SU-DHL-6 (cell line): ENCODE measurements at regions not wholly inside any gene's neighbourhood (a gene's known extent, or its start where the extent isn't known, plus 50 kb on each side); places are given as distances from the start of the nearest gene placed in this dataset.

Source experiments
- H2AFZ ChIP-seq: fragments of 200-600 bp; sonication (generic); 2 replicates; pipeline ENCODE4 v1.6.1; 2014; ENCODE audit warnings: low read depth, mild to moderate bottlenecking, moderate library complexity, mixed read lengths, antibody characterized with exemption, low read length; ENCODE audit not compliant: severe bottlenecking
- H3F3A ChIP-seq: fragments of 200-600 bp; shearing (Covaris generic); 2 replicates; pipeline ENCODE4 v1.6.0; 2016; ENCODE audit warnings: antibody characterized with exemption, mild to moderate bottlenecking; ENCODE audit not compliant: insufficient read depth
- H3K27ac ChIP-seq: fragments of 200-600 bp; sonication (generic); 2 replicates; pipeline ENCODE4 v1.5.1; 2016; ENCODE audit warnings: low read depth, mild to moderate bottlenecking, low read length, moderate library complexity, mixed read lengths
- H3K27me3 ChIP-seq: fragments of 200-600 bp; sonication (generic), shearing (Covaris generic); 2 replicates; pipeline ENCODE4 v1.6.0; 2014; ENCODE audit warnings: mild to moderate bottlenecking, low read length
- H3K36me3 ChIP-seq: fragments of 200-600 bp; sonication (generic); 2 replicates; pipeline ENCODE4 v1.6.1; 2014; ENCODE audit warnings: mild to moderate bottlenecking, low read length, mixed read lengths
- H3K4me2 ChIP-seq: fragments of 300-600, 200-600 bp; shearing (Covaris generic), sonication (generic); 2 replicates; pipeline ENCODE4 v1.6.0; 2014; ENCODE audit warnings: low read length, low read depth, mild to moderate bottlenecking; ENCODE audit not compliant: poor library complexity, severe bottlenecking
- H3K4me3 ChIP-seq: fragments of 200-600 bp; sonication (generic); 2 replicates; pipeline ENCODE4 v1.5.1; 2014; ENCODE audit warnings: antibody characterized with exemption, low read length, mild to moderate bottlenecking, mixed read lengths; ENCODE audit not compliant: insufficient read depth, poor library complexity, severe bottlenecking
- H3K79me2 ChIP-seq: fragments of 200-600 bp; sonication (generic); 2 replicates; pipeline ENCODE4 v1.6.1; 2014; ENCODE audit warnings: mild to moderate bottlenecking, low read length, moderate library complexity; ENCODE audit not compliant: insufficient read depth
- H3K9ac ChIP-seq: fragments of 200-600 bp; sonication (generic); 2 replicates; pipeline ENCODE4 v1.7.0; 2014; ENCODE audit warnings: mild to moderate bottlenecking, low read length
- H3K9me2 ChIP-seq: fragments of 200-600 bp; sonication (generic); replicated peaks from 2 replicates; pipeline ENCODE4 v1.6.1; 2014; ENCODE audit warnings: low read length; ENCODE audit not compliant: insufficient read depth
- H3K9me3 ChIP-seq: fragments of 200-600 bp; sonication (generic); 2 replicates; pipeline ENCODE4 v1.6.1; 2014; ENCODE audit warnings: low read length, mixed read lengths; ENCODE audit not compliant: insufficient read depth
- H4K20me1 ChIP-seq: fragments of 200-600 bp; sonication (generic); 2 replicates; pipeline ENCODE4 v1.6.1; 2014; ENCODE audit warnings: low read depth, mild to moderate bottlenecking, antibody characterized with exemption, low read length, moderate library complexity, mixed read lengths
- EZH2phosphoT487 ChIP-seq: fragments of 200-600 bp; sonication (generic), shearing (Covaris generic); conservative IDR thresholded peaks from 2 replicates; pipeline ENCODE4 v1.6.1; 2018; ENCODE audit warnings: mild to moderate bottlenecking, antibody characterized with exemption, low read length, moderate library complexity, mixed read lengths
- TF ChIP-seq, protein P1 (sequence below): fragments of 200-600 bp; sonication (generic); IDR thresholded peaks from one replicate; pipeline ENCODE4 v1.5.1; 2017; ENCODE audit warnings: antibody characterized with exemption, mild to moderate bottlenecking, low read length, moderate library complexity; ENCODE audit not compliant: insufficient read depth, poor library complexity, severe bottlenecking

DNA sequence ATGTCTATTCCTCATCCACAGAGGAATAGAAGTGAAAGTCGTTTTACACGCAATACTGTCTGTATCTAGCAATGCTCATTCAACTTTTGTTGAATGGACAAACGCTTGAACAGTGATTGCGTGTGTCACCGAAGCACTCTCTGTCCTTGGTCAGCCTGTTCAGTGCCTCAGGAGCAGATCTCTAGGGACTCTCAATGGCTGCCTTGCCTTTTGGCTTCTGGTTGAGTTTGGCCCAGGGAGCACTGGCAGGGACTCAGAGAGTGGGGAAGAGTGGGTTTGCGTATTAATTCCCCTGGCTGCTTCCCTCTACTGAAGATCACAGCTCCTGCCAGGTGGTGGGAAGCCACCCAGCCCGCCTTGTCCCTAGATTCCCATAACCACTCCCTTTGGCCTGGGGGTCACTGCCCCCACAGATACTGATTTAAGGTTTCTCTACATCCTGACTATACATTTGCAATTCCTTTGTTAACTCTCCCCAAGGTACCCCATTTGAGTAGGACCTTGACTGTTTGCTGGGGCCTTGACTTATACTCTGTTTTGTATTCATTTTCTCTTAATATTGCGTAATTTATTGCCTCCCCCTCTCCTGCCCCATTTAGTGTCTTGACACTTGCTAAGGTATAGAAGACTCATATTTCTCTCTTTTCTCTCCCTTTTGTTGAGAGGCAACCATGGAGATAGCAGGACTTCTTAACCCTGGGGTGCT is 61.7 kb upstream of the USP24 start:
- Histone ChIP-seq H3K9me2 (no peaks in the 10 kb centered on the region), H3K9me3 (no peaks in the 10 kb centered on the region), H3K9ac (no peak overlapping the region), H3K27me3 (no peaks in the 10 kb centered on the region), H3K27ac (no peak overlapping the region), H3K4me2 (no peak overlapping the region), H4K20me1 (no peaks in the 10 kb centered on the region), H3K4me3 (no peak overlapping the region), H3K79me2 (no peaks in the 10 kb centered on the region), H3F3A (no peaks in the 10 kb centered on the region), H2AFZ (peak overlapping the region; percentile 68), H3K36me3 (no peaks in the 10 kb centered on the region)
- TF ChIP-seq, protein P1, sequence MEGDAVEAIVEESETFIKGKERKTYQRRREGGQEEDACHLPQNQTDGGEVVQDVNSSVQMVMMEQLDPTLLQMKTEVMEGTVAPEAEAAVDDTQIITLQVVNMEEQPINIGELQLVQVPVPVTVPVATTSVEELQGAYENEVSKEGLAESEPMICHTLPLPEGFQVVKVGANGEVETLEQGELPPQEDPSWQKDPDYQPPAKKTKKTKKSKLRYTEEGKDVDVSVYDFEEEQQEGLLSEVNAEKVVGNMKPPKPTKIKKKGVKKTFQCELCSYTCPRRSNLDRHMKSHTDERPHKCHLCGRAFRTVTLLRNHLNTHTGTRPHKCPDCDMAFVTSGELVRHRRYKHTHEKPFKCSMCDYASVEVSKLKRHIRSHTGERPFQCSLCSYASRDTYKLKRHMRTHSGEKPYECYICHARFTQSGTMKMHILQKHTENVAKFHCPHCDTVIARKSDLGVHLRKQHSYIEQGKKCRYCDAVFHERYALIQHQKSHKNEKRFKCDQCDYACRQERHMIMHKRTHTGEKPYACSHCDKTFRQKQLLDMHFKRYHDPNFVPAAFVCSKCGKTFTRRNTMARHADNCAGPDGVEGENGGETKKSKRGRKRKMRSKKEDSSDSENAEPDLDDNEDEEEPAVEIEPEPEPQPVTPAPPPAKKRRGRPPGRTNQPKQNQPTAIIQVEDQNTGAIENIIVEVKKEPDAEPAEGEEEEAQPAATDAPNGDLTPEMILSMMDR, result no peak
- TF ChIP-seq EZH2phosphoT487, result no peak

- Histone ChIP-seq H3F3A (no peaks in the 10 kb centered on the region), H3K9ac (no peak overlapping the region), H2AFZ (no peak overlapping the region), H3K27ac (no peak overlapping the region), H4K20me1 (no peaks in the 10 kb centered on the region), H3K4me3 (no peak overlapping the region), H3K4me2 (no peak overlapping the region), H3K27me3 (no peaks in the 10 kb centered on the region), H3K9me3 (no peaks in the 10 kb centered on the region), H3K79me2 (no peaks in the 10 kb centered on the region), H3K36me3 (no peaks in the 10 kb centered on the region), H3K9me2 (no peaks in the 10 kb centered on the region)
- TF ChIP-seq, protein P1, result no peak
- TF ChIP-seq EZH2phosphoT487, result no peak
Measured at GRCh38 chr1:55275941-55276341, 60.8 kb upstream of the USP24 start.

DNA sequence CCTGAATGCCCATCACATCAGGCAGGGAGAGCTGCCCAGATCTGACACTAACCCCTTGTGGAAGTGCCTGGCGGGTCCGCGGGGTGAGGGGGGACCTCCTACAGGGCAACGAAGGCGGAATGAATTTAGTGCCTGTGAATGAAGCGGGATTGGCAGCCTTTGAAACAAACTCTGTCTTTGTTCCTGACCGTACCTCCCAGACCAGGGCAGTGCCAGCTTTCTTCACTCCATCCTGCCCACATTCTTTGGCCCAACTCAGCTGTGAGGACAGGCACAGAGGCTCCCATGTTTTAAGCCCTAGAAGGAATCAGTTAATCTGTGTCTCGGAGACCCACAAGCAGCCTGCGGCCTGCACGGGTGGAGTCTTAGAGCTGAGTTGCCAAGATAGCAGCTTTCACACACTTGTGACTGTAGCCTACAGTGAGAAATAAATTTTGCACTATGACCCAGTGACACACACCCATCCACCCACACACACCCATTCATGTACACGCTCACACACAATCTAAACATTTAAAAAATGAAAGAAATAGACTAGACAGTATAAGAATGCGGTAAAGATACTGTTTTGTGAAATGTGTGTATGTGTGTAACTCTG is 60.1 kb upstream of the USP24 start:
- no peaks in the 10 kb centered on the region for H3K9me3 ChIP-seq
- no peaks in the 10 kb centered on the region for H3K9me2 ChIP-seq
- no peak overlapping the region for H3K27ac ChIP-seq
- H3K36me3 ChIP-seq, result no peaks in the 10 kb centered on the region
- H4K20me1 ChIP-seq, result no peaks in the 10 kb centered on the region
- no peak overlapping the region for H3K4me3 ChIP-seq
- TF ChIP-seq, protein P1, result no peak
- no peak for TF ChIP-seq EZH2phosphoT487
- no peak overlapping the region for H3K9ac ChIP-seq
- H3F3A ChIP-seq, result no peaks in the 10 kb centered on the region
- no peak overlapping the region for H2AFZ ChIP-seq
- no peaks in the 10 kb centered on the region for H3K27me3 ChIP-seq
- no peak overlapping the region for H3K4me2 ChIP-seq
- no peaks in the 10 kb centered on the region for H3K79me2 ChIP-seq
